SU-DHL-6 (cell line): ENCODE measurements at regions not wholly inside any gene's neighbourhood (a gene's known extent, or its start where the extent isn't known, plus 50 kb on each side); places are given as distances from the start of the nearest gene placed in this dataset.

ENCODE experiments used
- CTCF ChIP-seq: fragments of 200-600 bp; sonication (generic); IDR thresholded peaks from one replicate; pipeline ENCODE4 v1.5.1; 2017; ENCODE audit warnings: antibody characterized with exemption, mild to moderate bottlenecking, low read length, moderate library complexity; ENCODE audit not compliant: insufficient read depth, poor library complexity, severe bottlenecking
- EZH2phosphoT487 ChIP-seq: fragments of 200-600 bp; sonication (generic), shearing (Covaris generic); conservative IDR thresholded peaks from 2 replicates; pipeline ENCODE4 v1.6.1; 2018; ENCODE audit warnings: mild to moderate bottlenecking, antibody characterized with exemption, low read length, moderate library complexity, mixed read lengths

- TF ChIP-seq EZH2phosphoT487 (no peak), CTCF (no peak)
These were observed 301.1 kb upstream of the RND3 start for GRCh38 chr2:150788426-150789140.
